GM21723 (cell line): ENCODE measurements at regions not wholly inside any gene's neighbourhood (a gene's known extent, or its start where the extent isn't known, plus 50 kb on each side); places are given as distances from the start of the nearest gene placed in this dataset.
"Not testable (repeated sequence)": the region's sequence is repeated elsewhere in the genome, so short reads cannot be mapped to it uniquely, and the experiment has no call there.

ENCODE experiments used
- ATAC-seq: cut with Tn5 transposase; IDR thresholded peaks from one replicate; pipeline ENCODE4 v1.9.1; 2021; ENCODE audit warnings: mild to moderate bottlenecking, moderate library complexity; ENCODE audit not compliant: unreplicated experiment

- no peak for ATAC-seq
Measured at GRCh38 chr2:142509401-142509800, 368.1 kb upstream of the KYNU start.

- ATAC-seq = no peak
Measured at GRCh38 chr2:142504754-142505153, 372.7 kb upstream of the KYNU start.

GRCh38 chr2:142502402-142502801 lies 371.6 kb upstream of the LRP1B start:
- no peak for ATAC-seq

GRCh38 chr2:142495141-142495540 lies 364.3 kb upstream of the LRP1B start:
- no peak for ATAC-seq

GRCh38 chr2:142489631-142490030 lies 358.8 kb upstream of the LRP1B start:
- not testable (repeated sequence) for ATAC-seq

DNA sequence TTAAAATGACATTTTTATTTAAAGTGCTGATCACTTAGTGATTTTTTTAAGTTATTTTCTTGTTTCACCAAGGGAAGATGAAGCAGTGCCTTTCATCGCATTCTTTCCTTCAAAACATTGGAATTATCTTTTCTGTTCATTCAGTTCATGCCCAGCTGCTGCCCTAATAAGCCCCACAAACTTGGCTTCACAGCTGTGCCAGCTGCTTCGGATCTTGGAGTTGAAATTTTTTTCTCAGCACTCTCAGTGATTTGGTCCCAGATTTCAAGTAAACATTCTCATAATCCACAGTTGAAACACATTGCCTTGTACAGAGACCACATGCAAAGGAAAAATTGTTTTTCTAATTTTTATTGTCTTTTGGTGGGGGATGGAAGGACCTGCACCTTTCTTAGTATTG lies 353.3 kb upstream of the LRP1B start:
- no peak for ATAC-seq

GRCh38 chr2:142483653-142484052 lies 352.8 kb upstream of the LRP1B start:
- ATAC-seq = no peak

DNA sequence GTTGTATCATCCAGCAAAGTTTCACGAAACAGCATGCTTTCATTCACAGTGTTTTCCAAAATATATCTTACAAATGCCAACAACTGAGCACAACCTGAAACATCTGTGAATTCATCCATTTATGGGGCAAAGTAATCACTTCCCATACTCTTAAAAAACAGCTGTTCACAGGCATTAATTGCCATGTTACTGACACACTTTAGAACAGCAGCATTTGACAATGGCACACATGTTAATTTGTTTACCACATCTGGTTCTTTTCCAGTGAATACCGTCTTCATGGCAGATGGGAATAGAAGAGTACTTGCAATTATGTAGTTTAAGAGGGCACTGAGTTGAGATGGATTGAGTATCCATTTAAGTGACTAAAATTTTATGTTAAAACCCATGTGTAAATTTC lies 347.4 kb upstream of the LRP1B start:
- no peak for ATAC-seq

- no peak for ATAC-seq
Measured at GRCh38 chr2:142472382-142472781, 341.6 kb upstream of the LRP1B start.

DNA sequence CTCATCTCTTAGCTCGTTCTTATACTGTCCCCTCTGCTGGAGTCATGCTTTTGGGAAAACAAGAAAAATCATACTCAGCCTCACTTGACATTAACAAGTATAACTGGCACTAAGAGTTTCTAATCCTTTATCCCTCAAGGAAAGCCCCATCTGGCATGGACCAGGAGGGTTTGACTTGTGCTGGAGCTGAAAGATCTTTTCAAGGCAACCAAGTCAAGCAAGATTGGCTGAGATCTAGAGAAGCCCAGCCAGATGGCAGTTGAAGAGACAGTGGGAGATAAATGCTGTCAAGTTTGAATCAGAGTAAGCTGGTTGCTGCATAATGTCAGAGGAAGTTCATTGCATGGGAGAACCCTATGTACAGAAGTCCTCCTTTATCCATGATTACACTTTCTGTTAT lies 336.5 kb upstream of the LRP1B start:
- ATAC-seq = no peak

- no peak for ATAC-seq
Measured at GRCh38 chr2:142463047-142463446, 332.2 kb upstream of the LRP1B start.

GRCh38 chr2:142462306-142462705 lies 331.5 kb upstream of the LRP1B start:
- ATAC-seq = no peak

GRCh38 chr2:142445551-142446072 lies 314.8 kb upstream of the LRP1B start:
- no peak for ATAC-seq

- no peak for ATAC-seq
Measured at GRCh38 chr2:142445023-142445422, 314.2 kb upstream of the LRP1B start.

DNA sequence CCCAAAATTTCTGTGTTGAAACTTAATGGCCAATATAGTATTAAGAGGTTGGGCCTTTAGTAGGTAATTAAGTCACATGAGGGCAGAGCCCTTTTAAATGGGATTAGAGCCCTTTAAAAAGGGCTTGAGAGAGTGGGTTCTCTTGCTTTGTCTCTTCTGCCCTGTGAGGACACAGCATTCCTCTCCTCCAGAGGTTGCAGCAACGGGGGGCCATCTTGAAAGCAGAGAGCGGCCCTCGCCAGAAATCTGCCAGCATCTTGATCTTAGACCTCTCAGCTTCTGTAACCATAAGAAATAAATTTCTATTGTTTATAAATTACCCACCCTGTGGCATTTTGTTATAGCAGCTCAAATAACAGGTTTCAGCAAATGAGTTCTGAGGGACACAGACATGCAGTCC lies 305.0 kb upstream of the LRP1B start:
- no peak for ATAC-seq

DNA sequence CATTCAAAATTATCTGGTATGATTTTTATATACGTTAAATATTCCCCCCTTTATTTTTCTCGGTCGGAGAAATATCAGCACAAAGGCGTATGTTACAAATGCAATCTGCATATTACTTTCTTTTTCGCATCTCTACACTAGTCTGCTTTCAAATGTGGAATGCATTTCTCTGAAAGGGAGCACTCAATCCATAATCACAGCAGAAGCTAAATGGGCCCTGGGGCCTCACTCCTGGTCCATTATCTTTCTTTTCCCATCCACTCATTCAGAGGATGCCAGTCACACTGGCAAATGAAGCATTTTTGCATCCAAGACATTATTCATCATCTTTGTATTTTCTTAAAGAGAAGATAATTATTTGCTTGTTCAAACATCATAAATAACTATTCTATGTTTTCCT lies 295.2 kb upstream of the LRP1B start:
- ATAC-seq = no peak

- no peak for ATAC-seq
Measured at GRCh38 chr2:142425551-142425950, 294.7 kb upstream of the LRP1B start.

- no peak for ATAC-seq
Measured at GRCh38 chr2:142423603-142424002, 292.8 kb upstream of the LRP1B start.

GRCh38 chr2:142422769-142423168 lies 292.0 kb upstream of the LRP1B start:
- no peak for ATAC-seq

GRCh38 chr2:142422041-142422440 lies 291.2 kb upstream of the LRP1B start:
- no peak for ATAC-seq

- ATAC-seq = not testable (repeated sequence)
Measured at GRCh38 chr2:142418699-142419098, 287.9 kb upstream of the LRP1B start.

DNA sequence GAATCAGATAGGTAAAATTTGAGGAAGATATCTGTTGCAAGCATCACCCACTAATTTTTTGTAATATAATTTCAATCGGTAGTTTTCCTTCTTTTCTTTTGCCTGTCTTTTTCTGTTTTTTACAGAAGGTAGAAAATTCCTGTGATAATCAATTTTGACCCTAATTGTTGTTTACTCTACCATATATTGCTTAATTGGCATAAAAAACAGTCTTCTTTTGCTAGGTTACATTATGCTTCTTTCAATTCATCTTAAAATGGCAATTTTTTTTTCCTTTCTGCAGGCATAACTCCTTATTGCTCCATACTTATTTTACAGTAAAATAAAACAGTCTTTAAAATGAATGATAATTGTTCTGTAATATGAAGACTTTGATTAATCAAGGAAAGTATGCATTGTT lies 286.2 kb upstream of the LRP1B start:
- no peak for ATAC-seq

- ATAC-seq = no peak
Measured at GRCh38 chr2:142415461-142415860, 284.6 kb upstream of the LRP1B start.

GRCh38 chr2:142398212-142398611 lies 267.4 kb upstream of the LRP1B start:
- ATAC-seq = no peak
